LNCAP (cell line): ENCODE measurements at regions not wholly inside any gene's neighbourhood (a gene's known extent, or its start where the extent isn't known, plus 50 kb on each side); places are given as distances from the start of the nearest gene placed in this dataset.

ENCODE experiments used
- CTCF ChIP-seq: fragments of 450-650 bp; IDR thresholded peaks from 2 replicates; pipeline ENCODE4 v1.5.1; 2017; ENCODE audit warnings: mild to moderate bottlenecking

DNA sequence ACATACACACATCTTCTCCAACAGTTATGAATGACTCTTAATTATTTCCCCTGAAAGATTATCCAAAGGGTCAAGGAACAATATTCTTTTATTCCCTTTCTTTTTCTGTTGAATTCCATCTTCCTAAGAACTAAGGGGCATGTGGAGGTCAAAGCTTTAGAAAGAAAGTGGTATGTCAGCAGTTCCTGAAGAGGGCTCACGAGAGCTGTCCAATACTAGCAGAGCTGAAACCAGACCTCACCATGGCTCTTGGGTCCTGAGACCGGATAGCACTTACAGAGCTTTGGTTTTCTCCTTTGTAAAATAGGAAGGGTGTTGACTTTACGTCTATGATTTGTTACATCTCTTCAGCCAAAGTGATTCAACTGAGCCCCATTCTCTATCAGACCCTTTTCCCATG lies 109.8 kb upstream of the FREM2 start:
- no peak for TF ChIP-seq CTCF

DNA sequence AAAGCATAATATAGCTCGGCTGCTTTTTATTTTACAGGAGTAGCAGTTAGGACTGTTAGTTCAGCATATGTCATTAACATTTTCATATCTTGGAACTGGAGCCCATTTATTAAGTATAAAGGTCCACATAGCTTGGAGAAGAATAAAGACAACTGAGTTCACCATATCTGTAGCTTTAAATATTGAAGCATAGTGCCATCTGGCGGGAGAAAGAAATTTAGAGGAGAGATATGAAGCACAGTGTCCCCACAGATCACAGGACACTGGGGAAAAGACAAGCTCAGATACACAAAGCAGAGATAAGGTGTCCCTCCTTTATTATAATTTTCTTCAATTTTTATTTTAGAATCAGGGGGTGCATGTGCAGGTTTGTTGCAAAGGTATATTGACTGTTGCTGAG lies 104.7 kb upstream of the FREM2 start:
- peak; percentile 52 for TF ChIP-seq CTCF

DNA sequence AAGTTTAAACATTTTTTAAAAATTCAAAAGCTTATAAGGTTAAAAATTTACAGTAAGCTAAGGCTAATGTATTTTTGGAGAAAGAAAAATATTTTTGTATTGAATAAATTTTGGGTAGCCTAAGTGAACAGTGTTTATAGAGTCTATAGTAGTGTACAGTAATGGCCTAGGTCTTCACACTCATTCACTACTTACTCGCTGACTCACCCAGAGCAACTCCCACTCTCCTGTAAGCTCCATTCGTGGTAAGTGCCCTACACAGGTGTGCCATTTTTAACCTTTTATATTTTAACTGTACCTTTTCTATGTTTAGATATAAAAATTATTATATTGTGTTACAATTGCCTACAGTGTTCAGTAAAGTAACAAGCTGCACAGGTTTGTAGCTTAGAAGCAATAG lies 96.6 kb upstream of the FREM2 start:
- no peak for TF ChIP-seq CTCF

DNA sequence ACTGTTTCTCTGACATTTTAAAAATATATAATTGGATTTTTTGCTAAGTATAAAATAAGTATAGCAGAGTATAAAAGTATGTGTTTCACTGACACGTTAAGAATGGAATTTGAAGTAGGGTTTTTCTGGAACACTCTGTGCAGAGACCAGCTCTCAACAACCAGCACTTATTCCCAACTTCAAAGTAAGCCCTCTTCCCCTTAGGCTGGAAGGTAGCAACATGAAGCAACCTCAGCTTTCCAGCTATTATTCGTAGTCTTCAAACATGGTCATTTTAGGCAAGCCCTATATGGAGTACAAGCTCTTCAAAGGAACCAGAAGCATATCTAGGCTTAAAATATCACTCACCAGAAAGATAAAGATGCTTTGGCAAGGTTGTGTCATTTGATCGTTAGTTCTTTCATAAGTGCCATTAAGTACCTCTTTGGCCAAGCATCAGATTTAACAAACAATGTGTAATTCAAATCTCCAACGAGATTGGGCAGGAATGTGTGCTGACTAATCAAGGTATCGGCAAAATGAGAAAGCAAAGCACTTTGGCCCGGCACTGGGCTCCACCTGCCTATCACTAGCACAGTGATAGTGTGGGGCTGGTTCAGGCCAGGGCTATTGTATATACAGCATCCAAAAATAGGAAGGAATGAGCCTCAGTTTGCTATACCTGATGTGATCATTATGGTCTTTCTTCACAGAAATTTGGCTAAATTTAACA lies 95.9 kb upstream of the FREM2 start:
- TF ChIP-seq CTCF, result no peak

GRCh38 chr13:38602266-38602665 lies 84.6 kb upstream of the FREM2 start:
- no peak for TF ChIP-seq CTCF

- TF ChIP-seq CTCF, result no peak
Measured at GRCh38 chr13:38606699-38607535, 80.0 kb upstream of the FREM2 start.

GRCh38 chr13:38617936-38618335 lies 68.9 kb upstream of the FREM2 start:
- TF ChIP-seq CTCF, result no peak
